HFFc6 (cell line): ENCODE measurements at regions not wholly inside any gene's neighbourhood (a gene's known extent, or its start where the extent isn't known, plus 50 kb on each side); places are given as distances from the start of the nearest gene placed in this dataset.
"Not testable (repeated sequence)": the region's sequence is repeated elsewhere in the genome, so short reads cannot be mapped to it uniquely, and the experiment has no call there.

ENCODE experiments used
- DNase-seq: peaks from one replicate; pipeline ENCODE4 v3.0.0-alpha.2; 2018
- H3K27ac Mint-ChIP-seq: 2 replicates; pipeline ENCODE4 v1.8.0; 2020; ENCODE audit warnings: mild to moderate bottlenecking, mixed read lengths
- H3K27me3 Mint-ChIP-seq: 2 replicates; pipeline ENCODE4 v1.8.0; 2021; ENCODE audit warnings: mild to moderate bottlenecking, moderate library complexity, mixed read lengths; ENCODE audit not compliant: insufficient read depth
- H3K36me3 Mint-ChIP-seq: 2 replicates; pipeline ENCODE4 v1.8.0; 2021; ENCODE audit warnings: low read depth, mixed read lengths
- H3K4me1 Mint-ChIP-seq: 2 replicates; pipeline ENCODE4 v1.8.0; 2020; ENCODE audit warnings: low read depth, mixed read lengths
- H3K4me3 Mint-ChIP-seq: 2 replicates; pipeline ENCODE4 v1.8.0; 2020; ENCODE audit warnings: mild to moderate bottlenecking, moderate library complexity, mixed read lengths
- H3K9me3 Mint-ChIP-seq: 2 replicates; pipeline ENCODE4 v1.8.0; 2020; ENCODE audit warnings: mild to moderate bottlenecking, mixed read lengths
- CTCF ChIP-seq: fragments of 200-600 bp; sonication (generic); IDR thresholded peaks from 2 replicates; pipeline ENCODE4 v1.5.0; 2021; ENCODE audit warnings: antibody characterized with exemption, mild to moderate bottlenecking

GRCh38 chr17:79547586-79547985, 63.3 kb downstream of the RBFOX3 start:
- H3K27me3 Mint-ChIP-seq: no peaks in the 10 kb centered on the region; the same call in 1 of the 2 replicates
- TF ChIP-seq CTCF: no peak
- peaks cover 7% of the 10 kb centered on the region for H3K36me3 Mint-ChIP-seq
- no peak overlapping the region for H3K4me3 Mint-ChIP-seq
- no peak overlapping the region for H3K27ac Mint-ChIP-seq
- peaks cover 38% of the 10 kb centered on the region for H3K9me3 Mint-ChIP-seq
- DNase-seq: no peak
- no peaks in the 10 kb centered on the region for H3K4me1 Mint-ChIP-seq

- not testable (repeated sequence) for H3K27me3 Mint-ChIP-seq, H3K36me3 Mint-ChIP-seq, H3K4me1 Mint-ChIP-seq, DNase-seq, H3K27ac Mint-ChIP-seq, H3K4me3 Mint-ChIP-seq
- H3K9me3 Mint-ChIP-seq: peaks cover 38% of the 10 kb centered on the region
Observed at GRCh38 chr17:79547171-79547570, 63.7 kb downstream of the RBFOX3 start.

- no peak for TF ChIP-seq CTCF
- H3K27ac Mint-ChIP-seq: no peak overlapping the region
- peaks cover 43% of the 10 kb centered on the region for H3K9me3 Mint-ChIP-seq
- peaks cover 7% of the 10 kb centered on the region for H3K36me3 Mint-ChIP-seq
- peaks cover 8% of the 10 kb centered on the region for H3K27me3 Mint-ChIP-seq
- DNase-seq: no peak
- H3K4me3 Mint-ChIP-seq: no peak overlapping the region
- H3K4me1 Mint-ChIP-seq: no peaks in the 10 kb centered on the region
Observed at GRCh38 chr17:79546386-79546785, 64.5 kb downstream of the RBFOX3 start.

GRCh38 chr17:79545251-79546005, 65.4 kb downstream of the RBFOX3 start:
- Mint-ChIP-seq H3K27ac (no peak overlapping the region), H3K36me3 (peaks cover 7% of the 10 kb centered on the region)

GRCh38 chr17:79544142-79544914, 66.5 kb downstream of the RBFOX3 start:
- H3K4me1 Mint-ChIP-seq: no peaks in the 10 kb centered on the region

More at GRCh38 chr17:79545251-79546005, 65.4 kb downstream of the RBFOX3 start:
- Mint-ChIP-seq H3K27me3 (peaks cover 8% of the 10 kb centered on the region), H3K4me1 (no peaks in the 10 kb centered on the region), H3K4me3 (no peak overlapping the region), H3K9me3 (peaks cover 40% of the 10 kb centered on the region)
- no peak for TF ChIP-seq CTCF
- DNase-seq: no peak

More at GRCh38 chr17:79544142-79544914, 66.5 kb downstream of the RBFOX3 start:
- Mint-ChIP-seq H3K27ac (no peak overlapping the region), H3K4me3 (no peak overlapping the region), H3K27me3 (peaks cover 8% of the 10 kb centered on the region), H3K36me3 (peaks cover 4% of the 10 kb centered on the region), H3K9me3 (peaks cover 35% of the 10 kb centered on the region)
- no peak for DNase-seq
- no peak for TF ChIP-seq CTCF
